Posterior cingulate gyrus (tissue), 11 donors: ENCODE measurements at regions not wholly inside any gene's neighbourhood (a gene's known extent, or its start where the extent isn't known, plus 50 kb on each side); places are given as distances from the start of the nearest gene placed in this dataset.

Experiments used
- DNase-seq, 10 donors: peaks; one replicate each; pipeline versions ENCODE4 v3.0.0 to v3.0.0-alpha.2; 2020 to 2021; ENCODE audit warnings: mixed read lengths in 3 of 10
- intact Hi-C: fragments of 100-400 bp; cut with DNase I; formaldehyde crosslinking; loops from one replicate; pipeline ENCODE4 v1.15.1; 2023

GRCh38 chr15:95981209-95981608, 349.3 kb upstream of the NR2F2 start:
- intact Hi-C loops: no loop called here
- DNase-seq: no peak

DNA sequence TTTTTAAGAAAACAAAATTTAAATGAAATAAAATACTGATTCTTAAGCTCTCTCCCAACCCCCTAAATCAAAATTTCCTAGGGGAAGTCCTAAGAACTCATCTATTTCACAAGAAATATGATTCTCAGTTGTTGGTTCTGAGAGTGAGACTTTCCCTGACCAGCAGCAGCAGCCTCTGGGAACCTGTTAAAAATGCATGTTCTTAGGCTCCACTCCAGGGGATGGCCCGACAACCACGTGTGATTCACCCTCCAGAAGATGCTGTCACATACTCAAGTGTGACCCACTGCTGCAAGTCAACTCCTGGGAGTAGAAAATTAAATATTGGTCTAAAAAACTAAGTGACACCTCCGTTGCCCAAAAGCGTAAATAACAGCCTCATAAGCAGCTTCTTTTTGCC, 343.2 kb upstream of the NR2F2 start:
- intact Hi-C loops: no loop called here
- DNase-seq: no peak

DNA sequence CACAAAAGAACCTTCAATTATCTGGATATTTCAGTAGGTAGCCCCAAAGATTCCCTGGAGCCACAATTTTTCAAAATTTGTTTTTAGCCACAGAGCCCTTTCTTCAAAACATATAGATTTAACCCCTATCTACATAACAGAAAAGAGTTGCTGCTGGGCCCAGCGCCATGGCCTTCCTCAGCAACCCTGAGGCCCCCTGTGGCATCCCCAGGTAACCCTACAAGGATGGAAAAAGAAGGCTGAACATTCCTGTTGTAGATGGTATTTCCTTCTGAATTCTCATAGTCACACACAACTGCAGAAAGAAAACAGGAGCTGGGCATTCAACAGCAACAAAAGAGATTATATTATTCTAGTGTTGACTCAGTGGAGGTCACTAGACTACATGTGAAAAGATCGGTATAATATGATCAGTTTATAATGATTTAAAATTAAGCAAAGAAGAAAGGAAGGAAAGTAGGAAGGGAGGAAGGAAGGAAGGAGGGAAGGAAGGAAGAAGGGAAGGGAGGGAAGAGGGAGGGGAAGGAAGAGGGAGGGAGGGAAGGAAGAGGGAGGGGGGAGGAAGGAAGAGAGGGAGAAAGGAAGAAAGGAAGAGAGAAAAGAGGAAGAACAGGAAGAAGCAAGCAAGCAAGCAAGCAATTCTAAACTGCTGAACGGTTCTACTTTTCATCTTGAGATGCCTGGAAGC, 342.5 kb upstream of the NR2F2 start:
- intact Hi-C loops: no loop called here
- no peak for DNase-seq

GRCh38 chr15:95988574-95988887, 342.0 kb upstream of the NR2F2 start:
- intact Hi-C loops: no loop called here
- DNase-seq: no peak

- no peak for DNase-seq
- intact Hi-C loops: no loop called here
Measured at GRCh38 chr15:95989392-95989791, 341.1 kb upstream of the NR2F2 start.

GRCh38 chr15:95990833-95991232, 339.7 kb upstream of the NR2F2 start:
- intact Hi-C loops: no loop called here
- DNase-seq: no peak

DNA sequence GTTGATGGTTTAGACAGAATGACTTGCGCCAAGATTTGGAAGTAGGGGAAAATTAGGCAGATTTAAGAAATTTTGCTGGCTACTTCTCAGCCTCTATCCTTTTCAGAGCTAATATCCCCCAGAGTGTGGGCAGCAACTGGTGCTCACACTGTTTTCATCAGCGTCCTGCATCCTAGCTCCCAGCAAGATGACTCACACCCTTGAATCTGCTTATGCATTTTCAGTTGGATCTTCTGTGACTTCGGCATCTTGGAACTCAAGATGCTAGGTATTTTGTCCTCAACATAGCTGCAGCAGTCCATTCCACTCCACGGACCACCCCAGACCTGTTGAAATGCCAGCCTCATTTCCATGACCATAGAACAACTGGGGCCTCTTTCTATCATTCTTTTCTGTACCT, 336.1 kb upstream of the NR2F2 start:
- intact Hi-C loops: no loop called here
- peak in 2 of 10 donors; percentile 14 to 70 for DNase-seq

DNA sequence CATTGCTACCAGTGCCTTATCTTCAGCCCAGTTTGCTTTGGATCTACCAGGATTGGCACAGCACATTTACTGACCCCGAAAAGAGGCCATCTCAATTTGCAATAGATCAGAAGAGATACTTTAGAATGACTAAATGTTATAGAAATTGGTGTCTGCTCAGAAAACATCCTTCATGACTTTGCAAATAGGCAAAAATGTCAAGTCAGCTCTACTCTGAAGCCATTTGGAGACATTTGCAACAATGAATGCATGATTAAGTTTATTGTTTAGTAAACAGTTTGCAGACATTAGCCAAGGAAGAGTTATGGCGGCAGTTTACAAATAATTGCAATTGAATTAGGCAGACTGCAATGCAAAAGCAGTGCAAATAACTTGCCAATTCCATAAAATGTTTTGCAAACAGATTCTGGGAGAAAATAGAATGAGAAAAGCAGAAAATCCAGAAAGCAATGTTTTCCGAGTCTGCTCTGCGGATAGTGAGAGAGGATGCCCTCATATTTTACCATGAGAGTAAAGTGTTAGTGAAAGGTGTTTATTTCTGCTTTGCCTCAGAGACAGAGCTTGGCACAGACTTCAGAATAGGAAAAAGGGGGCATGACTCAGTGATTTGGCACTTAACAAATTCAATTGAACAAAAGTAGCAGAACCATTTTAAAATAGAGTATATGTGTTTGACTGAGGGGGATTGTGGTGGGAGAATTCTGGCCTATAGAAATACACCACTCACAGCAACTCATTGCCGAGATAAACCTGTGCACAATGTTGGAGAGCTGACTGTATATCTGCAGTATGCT, 334.9 kb upstream of the NR2F2 start:
- DNase-seq: no peak
- intact Hi-C loops: no loop called here

- intact Hi-C loops: no loop called here
- no peak for DNase-seq
Measured at GRCh38 chr15:95996494-95996893, 334.0 kb upstream of the NR2F2 start.

DNA sequence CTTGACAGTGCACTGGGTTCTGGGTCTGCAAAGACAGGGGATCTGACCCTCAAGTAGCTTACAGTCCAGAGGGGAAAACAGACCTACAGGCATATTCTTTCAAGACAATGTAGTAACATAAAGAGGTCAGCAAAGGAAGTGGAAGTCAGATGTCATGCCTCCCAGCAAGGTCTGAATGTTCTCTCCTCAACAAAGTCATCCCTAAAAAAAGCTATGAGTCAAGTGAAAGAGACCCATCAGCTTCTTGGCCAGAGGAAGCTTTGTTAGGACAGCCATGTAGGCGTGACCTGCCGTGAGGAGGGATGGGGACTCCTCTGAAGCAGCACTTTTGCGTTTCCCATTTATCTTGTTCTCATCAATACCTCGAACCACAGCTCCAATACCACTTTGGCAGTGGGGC, 331.6 kb upstream of the NR2F2 start:
- no peak for DNase-seq
- intact Hi-C loops: no loop called here

DNA sequence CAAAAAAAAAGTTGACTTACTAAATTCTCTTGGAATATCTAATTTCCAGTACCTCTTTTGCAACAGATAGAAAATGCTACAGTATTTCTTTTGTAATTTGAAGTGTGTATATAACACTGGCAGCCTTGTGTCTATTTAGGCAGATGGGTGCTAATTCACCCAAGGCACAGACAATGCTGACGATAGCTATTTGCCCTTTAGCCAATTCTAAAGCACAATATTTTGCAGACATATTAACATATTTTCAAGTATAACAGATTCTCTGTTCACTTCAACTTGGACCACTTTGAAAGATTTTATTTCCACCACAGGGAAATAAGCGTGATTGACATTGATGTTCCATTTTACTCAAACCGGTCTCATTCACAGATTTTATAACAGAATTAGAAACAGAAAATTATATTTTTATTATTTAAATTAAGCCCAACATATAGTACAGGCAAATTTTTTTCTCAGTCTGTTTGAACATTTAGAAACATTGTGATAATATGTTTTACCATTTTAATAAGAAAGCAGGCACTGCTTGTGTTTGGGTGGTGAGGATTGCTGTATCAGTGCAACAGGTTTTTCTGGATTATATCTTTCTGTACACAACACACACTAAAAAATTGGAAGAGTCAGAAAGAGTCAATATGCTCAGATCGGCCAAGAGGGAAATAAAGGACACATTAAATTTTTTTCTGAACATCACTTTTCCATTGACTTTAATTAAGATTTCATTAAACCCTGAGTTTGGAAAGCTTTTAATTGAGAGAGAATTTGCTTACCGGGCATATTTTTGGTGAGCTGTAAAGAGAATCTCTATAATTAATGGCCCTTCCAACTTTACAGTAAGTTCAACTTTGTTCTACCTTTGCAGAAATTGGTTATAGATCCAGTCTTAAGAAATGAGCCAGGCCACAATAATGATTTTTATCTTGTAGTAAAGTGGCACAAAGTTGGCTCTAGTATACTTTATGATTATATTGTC, 327.3 kb upstream of the NR2F2 start:
- intact Hi-C loops: no loop called here
- no peak for DNase-seq

DNA sequence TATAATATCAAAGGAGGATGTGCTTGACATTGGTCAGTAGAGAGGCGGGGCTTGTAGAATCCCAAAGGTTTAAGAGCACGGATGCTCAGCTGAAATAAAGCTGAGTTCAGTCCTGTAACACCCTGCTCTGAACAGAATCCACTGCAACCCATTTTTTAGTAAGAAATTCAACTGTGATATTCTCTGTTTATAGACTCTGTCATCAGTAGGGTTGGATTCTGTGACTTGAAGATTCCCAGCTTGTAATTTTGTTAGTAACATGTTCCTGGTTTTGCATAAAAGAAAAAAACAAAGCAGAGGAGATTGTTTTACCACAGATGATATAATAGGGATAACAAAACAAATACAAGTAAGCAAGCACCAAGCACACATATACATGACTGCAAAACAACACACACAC, 324.6 kb upstream of the NR2F2 start:
- intact Hi-C loops: no loop called here

DNA sequence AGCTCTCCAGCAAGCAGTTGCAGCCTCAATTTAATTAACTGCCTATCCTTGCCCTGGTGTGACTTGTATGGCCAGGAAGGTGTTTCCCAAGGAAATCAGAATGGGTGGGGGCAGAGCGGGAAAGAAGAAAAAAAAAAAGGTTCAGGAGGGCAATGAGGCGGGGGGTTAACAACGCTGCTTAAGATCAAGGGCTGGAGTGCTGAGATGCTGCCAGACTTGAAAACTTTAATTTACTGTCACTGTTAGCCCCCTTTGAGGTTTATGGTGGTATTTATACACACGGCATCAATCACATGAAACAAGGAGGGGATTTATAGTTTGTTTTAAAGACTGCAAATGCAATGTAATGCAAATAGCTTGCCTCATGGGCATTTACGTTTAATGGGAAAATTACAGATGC, 319.4 kb upstream of the NR2F2 start:
- DNase-seq: no peak

More for the DNA sequence above, 324.6 kb upstream of the NR2F2 start:
- DNase-seq: no peak

GRCh38 chr15:96014939-96015338, 315.6 kb upstream of the NR2F2 start:
- no peak for DNase-seq
- intact Hi-C loops: no loop called here

More for the DNA sequence above, 319.4 kb upstream of the NR2F2 start:
- intact Hi-C loops: no loop called here

DNA sequence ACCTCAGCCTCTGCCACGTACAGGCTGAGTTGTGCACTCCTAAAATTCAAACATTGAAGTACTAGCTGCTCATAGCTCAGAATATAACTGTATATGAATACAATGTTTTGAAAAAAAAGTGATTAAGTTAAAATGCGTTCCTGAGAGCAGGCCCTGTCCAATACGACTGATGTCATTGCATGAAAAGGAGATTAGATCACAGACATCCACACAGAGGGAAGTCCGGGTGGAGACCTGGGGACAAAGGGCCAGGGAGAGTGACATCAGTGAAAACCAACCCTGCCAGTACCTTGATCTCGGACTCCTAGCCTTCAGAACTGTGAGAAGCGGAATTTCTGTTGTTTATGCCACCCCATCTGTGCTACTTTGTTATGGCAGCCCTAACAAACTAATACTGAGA, 311.4 kb upstream of the NR2F2 start:
- no peak for DNase-seq
- intact Hi-C loops: no loop called here

DNA sequence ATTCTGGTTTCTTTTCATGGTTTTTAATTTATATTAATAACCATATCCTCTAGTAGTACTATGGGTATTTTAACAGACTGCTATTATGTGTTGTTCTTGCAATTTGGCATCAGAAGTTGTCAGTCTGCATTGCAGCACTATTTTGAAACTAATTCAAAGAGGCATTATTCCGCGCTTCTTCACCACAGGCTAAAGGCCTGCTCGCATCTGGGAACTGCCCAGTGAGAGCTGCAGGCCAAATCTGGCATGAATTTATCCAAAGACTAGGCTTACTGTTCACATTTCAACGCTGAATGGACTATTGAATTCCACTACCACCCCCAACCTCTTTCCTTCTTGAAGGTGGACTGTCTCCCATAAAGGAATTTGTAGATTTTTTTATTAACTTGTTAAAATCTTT, 310.4 kb upstream of the NR2F2 start:
- intact Hi-C loops: no loop called here
- peak in 5 of 10 donors; percentile 6 to 84 (median 32) for DNase-seq

GRCh38 chr15:96020797-96021196, 309.7 kb upstream of the NR2F2 start:
- DNase-seq: no peak
- intact Hi-C loops: no loop called here

GRCh38 chr15:96023081-96023480, 307.4 kb upstream of the NR2F2 start:
- intact Hi-C loops: no loop called here
- no peak for DNase-seq

DNA sequence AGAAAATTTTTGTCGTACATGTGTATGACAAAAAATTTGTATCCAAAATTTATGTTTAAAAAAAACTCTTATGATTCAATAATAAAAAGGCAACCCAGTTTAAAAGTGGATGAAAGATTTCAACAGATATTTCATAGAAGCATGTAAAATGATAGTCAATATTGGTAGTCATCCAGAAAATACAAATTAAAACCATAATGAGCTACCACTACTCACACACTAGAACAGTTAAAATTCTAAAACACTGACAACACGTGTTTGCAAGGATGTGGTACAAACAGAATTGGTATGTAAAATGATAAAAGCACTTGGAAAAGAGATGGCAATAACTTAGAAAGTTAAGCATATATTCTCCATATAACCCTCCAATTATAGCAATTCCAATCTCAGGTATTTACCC, 303.0 kb upstream of the NR2F2 start:
- intact Hi-C loops: no loop called here

GRCh38 chr15:96028620-96029019, 301.9 kb upstream of the NR2F2 start:
- DNase-seq: no peak
- intact Hi-C loops: no loop called here

More for the DNA sequence above, 303.0 kb upstream of the NR2F2 start:
- no peak for DNase-seq

GRCh38 chr15:96029172-96029571, 301.3 kb upstream of the NR2F2 start:
- no peak for DNase-seq
- intact Hi-C loops: no loop called here
